GM23338 (cell line): ENCODE measurements at regions not wholly inside any gene's neighbourhood (a gene's known extent, or its start where the extent isn't known, plus 50 kb on each side); places are given as distances from the start of the nearest gene placed in this dataset.

ENCODE experiments used
- ATAC-seq: fragments of 200-7000 bp; cut with Tn5 transposase; 3 replicates; pipeline ENCODE4 v1.9.1; 2020
- DNase-seq: peaks from one replicate; pipeline ENCODE4 v3.0.0-alpha.2; 2015; ENCODE audit warnings: low spot score
- H2AFZ ChIP-seq: fragments of 200-600 bp; sonication (generic); 2 replicates; pipeline ENCODE4 v1.8.0; 2016; ENCODE audit warnings: antibody characterized with exemption, mild to moderate bottlenecking, moderate library complexity
- H3F3A ChIP-seq: fragments of 200-600 bp; sonication (generic); replicated peaks from 2 replicates; pipeline ENCODE4 v1.8.0; 2017; ENCODE audit warnings: antibody characterized with exemption, mixed run types, low read depth
- H3K27ac ChIP-seq: fragments of 200-600 bp; sonication (generic); 2 replicates; pipeline ENCODE4 v1.6.1; 2016; ENCODE audit warnings: low read depth
- H3K27me3 ChIP-seq: fragments of 200-600 bp; sonication (generic); 2 replicates; pipeline ENCODE4 v1.8.0; 2016; ENCODE audit warnings: mild to moderate bottlenecking, mixed run types, moderate library complexity; ENCODE audit not compliant: insufficient read depth
- H3K36me3 ChIP-seq: fragments of 200-600 bp; sonication (generic); 2 replicates; pipeline ENCODE4 v1.8.0; 2016; ENCODE audit warnings: mild to moderate bottlenecking; ENCODE audit not compliant: insufficient read depth
- H3K4me1 ChIP-seq: fragments of 200-600 bp; sonication (generic); 2 replicates; pipeline ENCODE4 v1.8.0; 2016; ENCODE audit warnings: mild to moderate bottlenecking, moderate library complexity; ENCODE audit not compliant: insufficient read depth
- H3K4me2 ChIP-seq: fragments of 200-600 bp; sonication (generic); 2 replicates; pipeline ENCODE4 v1.7.1; 2017; ENCODE audit warnings: mixed run types
- H3K4me3 ChIP-seq: fragments of 200-600 bp; sonication (generic); 2 replicates; pipeline ENCODE4 v1.6.1; 2016; ENCODE audit warnings: mixed run types
- H3K79me2 ChIP-seq: fragments of 200-600 bp; sonication (generic); replicated peaks from 2 replicates; pipeline ENCODE4 v1.8.0; 2017; ENCODE audit warnings: mild to moderate bottlenecking; ENCODE audit not compliant: insufficient read depth
- H3K9me2 ChIP-seq: fragments of 200-600 bp; sonication (generic); 2 replicates; pipeline ENCODE4 v1.8.0; 2017; ENCODE audit not compliant: insufficient read depth
- H4K20me1 ChIP-seq: fragments of 200-600 bp; sonication (generic); replicated peaks from 2 replicates; pipeline ENCODE4 v1.8.0; 2017; ENCODE audit warnings: mild to moderate bottlenecking; ENCODE audit not compliant: insufficient read depth
- H3K27ac Mint-ChIP-seq: 2 replicates; pipeline ENCODE4 v1.8.0; 2020; ENCODE audit warnings: inconsistent platforms, mild to moderate bottlenecking, moderate library complexity, mixed read lengths
- H3K27me3 Mint-ChIP-seq: 3 replicates; pipeline ENCODE4 v1.8.0; 2022; ENCODE audit warnings: low read depth, mild to moderate bottlenecking, moderate library complexity, mixed read lengths, inconsistent platforms; ENCODE audit not compliant: insufficient read depth, poor library complexity
- H3K36me3 Mint-ChIP-seq: 3 replicates; pipeline ENCODE4 v1.8.0; 2021; ENCODE audit warnings: low read depth, mild to moderate bottlenecking, inconsistent platforms, moderate library complexity, mixed read lengths
- H3K4me1 Mint-ChIP-seq: 3 replicates; pipeline ENCODE4 v1.8.0; 2020; ENCODE audit warnings: mild to moderate bottlenecking, inconsistent platforms, mixed read lengths
- H3K4me3 Mint-ChIP-seq: 3 replicates; pipeline ENCODE4 v1.8.0; 2021; ENCODE audit warnings: moderate library complexity, mild to moderate bottlenecking, inconsistent platforms, mixed read lengths
- H3K9me3 Mint-ChIP-seq: 3 replicates; pipeline ENCODE4 v1.8.0; 2020; ENCODE audit warnings: moderate library complexity, mild to moderate bottlenecking, inconsistent platforms, mixed read lengths
- CREB1 ChIP-seq: fragments of 250-450 bp; sonication (Bioruptor Pico); IDR thresholded peaks from 2 replicates; pipeline ENCODE4 v1.5.0; 2020; ENCODE audit warnings: low read depth, mild to moderate bottlenecking, moderate library complexity
- JUNB ChIP-seq: IDR thresholded peaks from one replicate; pipeline ENCODE4 v1.6.1; 2016; ENCODE audit warnings: antibody characterized with exemption; ENCODE audit not compliant: unreplicated experiment
- NANOG ChIP-seq: IDR thresholded peaks from 2 replicates; pipeline ENCODE4 v1.6.1; 2016; ENCODE audit warnings: antibody characterized with exemption, borderline replicate concordance
- POLR2AphosphoS5 ChIP-seq: IDR thresholded peaks from 2 replicates; pipeline ENCODE4 v1.6.1; 2016; ENCODE audit warnings: antibody characterized with exemption, low read depth
- TF ChIP-seq, protein P1 (sequence below): IDR thresholded peaks from 2 replicates; pipeline ENCODE4 v1.6.1; 2016; ENCODE audit warnings: antibody characterized with exemption
- TF ChIP-seq, protein P2 (sequence below), 2 experiments: fragments of 200-600 bp in 1 of 2; sonication (generic) in 1 of 2; conservative IDR thresholded peaks; 2 replicates each; pipeline versions ENCODE4 v1.5.1 to v1.6.1; 2016 to 2017; ENCODE audit warnings: antibody characterized with exemption in 2 of 2, low read depth in 2 of 2, mild to moderate bottlenecking in 2 of 2, moderate library complexity in 1 of 2
- TF ChIP-seq, protein P3 (sequence below): fragments of 250-450 bp; sonication (Bioruptor Pico); IDR thresholded peaks from 2 replicates; pipeline ENCODE4 v1.5.0; 2020; ENCODE audit warnings: mild to moderate bottlenecking, moderate library complexity

DNA sequence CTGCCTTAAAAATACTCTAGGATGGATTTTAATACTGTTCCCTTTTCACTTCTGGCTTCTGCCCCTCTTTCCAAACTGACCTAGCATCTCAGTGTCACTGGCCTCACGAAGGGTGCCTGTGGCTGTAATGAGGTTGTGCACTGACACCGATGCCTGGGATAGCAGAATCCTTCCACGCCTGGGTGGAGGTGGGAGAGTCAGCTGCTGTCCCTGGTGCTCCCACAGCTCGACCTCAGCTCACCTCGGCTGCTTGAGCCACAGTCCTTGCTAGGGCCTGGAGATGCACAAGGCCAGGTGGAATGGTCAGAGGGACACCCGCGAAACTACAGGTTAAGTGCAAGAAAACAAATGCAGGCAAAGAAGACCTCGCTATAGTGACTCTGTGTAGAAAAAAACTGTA lies 123.4 kb upstream of the ACBD5 start:
- H3K9me3 Mint-ChIP-seq, result no peaks in the 10 kb centered on the region
- no peak for DNase-seq

More for the DNA sequence above, 123.4 kb upstream of the ACBD5 start:
- H3K4me2 ChIP-seq, result no peak overlapping the region
- H3K9me2 ChIP-seq, result no peaks in the 10 kb centered on the region
- no peaks in the 10 kb centered on the region; the same call in 1 of the 2 replicates for H4K20me1 ChIP-seq
- H3K79me2 ChIP-seq, result no peaks in the 10 kb centered on the region
- TF ChIP-seq JUNB, result no peak
- TF ChIP-seq NANOG, result no peak
- TF ChIP-seq, protein P1, sequence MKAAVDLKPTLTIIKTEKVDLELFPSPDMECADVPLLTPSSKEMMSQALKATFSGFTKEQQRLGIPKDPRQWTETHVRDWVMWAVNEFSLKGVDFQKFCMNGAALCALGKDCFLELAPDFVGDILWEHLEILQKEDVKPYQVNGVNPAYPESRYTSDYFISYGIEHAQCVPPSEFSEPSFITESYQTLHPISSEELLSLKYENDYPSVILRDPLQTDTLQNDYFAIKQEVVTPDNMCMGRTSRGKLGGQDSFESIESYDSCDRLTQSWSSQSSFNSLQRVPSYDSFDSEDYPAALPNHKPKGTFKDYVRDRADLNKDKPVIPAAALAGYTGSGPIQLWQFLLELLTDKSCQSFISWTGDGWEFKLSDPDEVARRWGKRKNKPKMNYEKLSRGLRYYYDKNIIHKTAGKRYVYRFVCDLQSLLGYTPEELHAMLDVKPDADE, result no peak
- no peak for TF ChIP-seq POLR2AphosphoS5
- TF ChIP-seq CREB1, result no peak
- TF ChIP-seq, protein P2, sequence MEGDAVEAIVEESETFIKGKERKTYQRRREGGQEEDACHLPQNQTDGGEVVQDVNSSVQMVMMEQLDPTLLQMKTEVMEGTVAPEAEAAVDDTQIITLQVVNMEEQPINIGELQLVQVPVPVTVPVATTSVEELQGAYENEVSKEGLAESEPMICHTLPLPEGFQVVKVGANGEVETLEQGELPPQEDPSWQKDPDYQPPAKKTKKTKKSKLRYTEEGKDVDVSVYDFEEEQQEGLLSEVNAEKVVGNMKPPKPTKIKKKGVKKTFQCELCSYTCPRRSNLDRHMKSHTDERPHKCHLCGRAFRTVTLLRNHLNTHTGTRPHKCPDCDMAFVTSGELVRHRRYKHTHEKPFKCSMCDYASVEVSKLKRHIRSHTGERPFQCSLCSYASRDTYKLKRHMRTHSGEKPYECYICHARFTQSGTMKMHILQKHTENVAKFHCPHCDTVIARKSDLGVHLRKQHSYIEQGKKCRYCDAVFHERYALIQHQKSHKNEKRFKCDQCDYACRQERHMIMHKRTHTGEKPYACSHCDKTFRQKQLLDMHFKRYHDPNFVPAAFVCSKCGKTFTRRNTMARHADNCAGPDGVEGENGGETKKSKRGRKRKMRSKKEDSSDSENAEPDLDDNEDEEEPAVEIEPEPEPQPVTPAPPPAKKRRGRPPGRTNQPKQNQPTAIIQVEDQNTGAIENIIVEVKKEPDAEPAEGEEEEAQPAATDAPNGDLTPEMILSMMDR (conservative IDR thresholded peaks at IDR 0.05; ENCODE audit: low read depth in 2 of 2), result no peak
- TF ChIP-seq, protein P3, sequence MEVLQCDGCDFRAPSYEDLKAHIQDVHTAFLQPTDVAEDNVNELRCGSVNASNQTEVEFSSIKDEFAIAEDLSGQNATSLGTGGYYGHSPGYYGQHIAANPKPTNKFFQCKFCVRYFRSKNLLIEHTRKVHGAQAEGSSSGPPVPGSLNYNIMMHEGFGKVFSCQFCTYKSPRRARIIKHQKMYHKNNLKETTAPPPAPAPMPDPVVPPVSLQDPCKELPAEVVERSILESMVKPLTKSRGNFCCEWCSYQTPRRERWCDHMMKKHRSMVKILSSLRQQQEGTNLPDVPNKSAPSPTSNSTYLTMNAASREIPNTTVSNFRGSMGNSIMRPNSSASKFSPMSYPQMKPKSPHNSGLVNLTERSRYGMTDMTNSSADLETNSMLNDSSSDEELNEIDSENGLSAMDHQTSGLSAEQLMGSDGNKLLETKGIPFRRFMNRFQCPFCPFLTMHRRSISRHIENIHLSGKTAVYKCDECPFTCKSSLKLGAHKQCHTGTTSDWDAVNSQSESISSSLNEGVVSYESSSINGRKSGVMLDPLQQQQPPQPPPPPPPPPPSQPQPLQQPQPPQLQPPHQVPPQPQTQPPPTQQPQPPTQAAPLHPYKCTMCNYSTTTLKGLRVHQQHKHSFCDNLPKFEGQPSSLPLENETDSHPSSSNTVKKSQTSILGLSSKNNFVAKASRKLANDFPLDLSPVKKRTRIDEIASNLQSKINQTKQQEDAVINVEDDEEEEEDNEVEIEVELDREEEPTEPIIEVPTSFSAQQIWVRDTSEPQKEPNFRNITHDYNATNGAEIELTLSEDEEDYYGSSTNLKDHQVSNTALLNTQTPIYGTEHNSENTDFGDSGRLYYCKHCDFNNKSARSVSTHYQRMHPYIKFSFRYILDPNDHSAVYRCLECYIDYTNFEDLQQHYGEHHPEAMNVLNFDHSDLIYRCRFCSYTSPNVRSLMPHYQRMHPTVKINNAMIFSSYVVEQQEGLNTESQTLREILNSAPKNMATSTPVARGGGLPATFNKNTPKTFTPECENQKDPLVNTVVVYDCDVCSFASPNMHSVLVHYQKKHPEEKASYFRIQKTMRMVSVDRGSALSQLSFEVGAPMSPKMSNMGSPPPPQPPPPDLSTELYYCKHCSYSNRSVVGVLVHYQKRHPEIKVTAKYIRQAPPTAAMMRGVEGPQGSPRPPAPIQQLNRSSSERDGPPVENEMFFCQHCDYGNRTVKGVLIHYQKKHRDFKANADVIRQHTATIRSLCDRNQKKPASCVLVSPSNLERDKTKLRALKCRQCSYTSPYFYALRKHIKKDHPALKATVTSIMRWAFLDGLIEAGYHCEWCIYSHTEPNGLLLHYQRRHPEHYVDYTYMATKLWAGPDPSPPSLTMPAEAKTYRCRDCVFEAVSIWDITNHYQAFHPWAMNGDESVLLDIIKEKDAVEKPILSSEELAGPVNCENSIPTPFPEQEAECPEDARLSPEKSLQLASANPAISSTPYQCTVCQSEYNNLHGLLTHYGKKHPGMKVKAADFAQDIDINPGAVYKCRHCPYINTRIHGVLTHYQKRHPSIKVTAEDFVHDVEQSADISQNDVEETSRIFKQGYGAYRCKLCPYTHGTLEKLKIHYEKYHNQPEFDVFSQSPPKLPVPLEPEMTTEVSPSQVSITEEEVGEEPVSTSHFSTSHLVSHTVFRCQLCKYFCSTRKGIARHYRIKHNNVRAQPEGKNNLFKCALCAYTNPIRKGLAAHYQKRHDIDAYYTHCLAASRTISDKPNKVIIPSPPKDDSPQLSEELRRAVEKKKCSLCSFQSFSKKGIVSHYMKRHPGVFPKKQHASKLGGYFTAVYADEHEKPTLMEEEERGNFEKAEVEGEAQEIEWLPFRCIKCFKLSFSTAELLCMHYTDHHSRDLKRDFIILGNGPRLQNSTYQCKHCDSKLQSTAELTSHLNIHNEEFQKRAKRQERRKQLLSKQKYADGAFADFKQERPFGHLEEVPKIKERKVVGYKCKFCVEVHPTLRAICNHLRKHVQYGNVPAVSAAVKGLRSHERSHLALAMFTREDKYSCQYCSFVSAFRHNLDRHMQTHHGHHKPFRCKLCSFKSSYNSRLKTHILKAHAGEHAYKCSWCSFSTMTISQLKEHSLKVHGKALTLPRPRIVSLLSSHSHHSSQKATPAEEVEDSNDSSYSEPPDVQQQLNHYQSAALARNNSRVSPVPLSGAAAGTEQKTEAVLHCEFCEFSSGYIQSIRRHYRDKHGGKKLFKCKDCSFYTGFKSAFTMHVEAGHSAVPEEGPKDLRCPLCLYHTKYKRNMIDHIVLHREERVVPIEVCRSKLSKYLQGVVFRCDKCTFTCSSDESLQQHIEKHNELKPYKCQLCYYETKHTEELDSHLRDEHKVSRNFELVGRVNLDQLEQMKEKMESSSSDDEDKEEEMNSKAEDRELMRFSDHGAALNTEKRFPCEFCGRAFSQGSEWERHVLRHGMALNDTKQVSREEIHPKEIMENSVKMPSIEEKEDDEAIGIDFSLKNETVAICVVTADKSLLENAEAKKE (CRISPR knock-in tag), result no peak
- H3K4me1 ChIP-seq, result no peaks in the 10 kb centered on the region
- ATAC-seq, result no peak
- H3K27ac ChIP-seq, result no peak overlapping the region
- Mint-ChIP-seq H3K4me1 (no peaks in the 10 kb centered on the region), H3K4me3 (no peak overlapping the region), H3K27me3 (no peaks in the 10 kb centered on the region), H3K36me3 (no peaks in the 10 kb centered on the region), H3K27ac (no peak overlapping the region)
- H3K27me3 ChIP-seq, result no peaks in the 10 kb centered on the region
- H2AFZ ChIP-seq, result no peak overlapping the region
- no peak overlapping the region for H3K4me3 ChIP-seq
- H3F3A ChIP-seq, result no peaks in the 10 kb centered on the region
- no peaks in the 10 kb centered on the region for H3K36me3 ChIP-seq
